ENCODE measurements at regions not wholly inside any gene's neighbourhood (a gene's known extent, or its start where the extent isn't known, plus 50 kb on each side); places are given as distances from the start of the nearest gene placed in this dataset.

DNA sequence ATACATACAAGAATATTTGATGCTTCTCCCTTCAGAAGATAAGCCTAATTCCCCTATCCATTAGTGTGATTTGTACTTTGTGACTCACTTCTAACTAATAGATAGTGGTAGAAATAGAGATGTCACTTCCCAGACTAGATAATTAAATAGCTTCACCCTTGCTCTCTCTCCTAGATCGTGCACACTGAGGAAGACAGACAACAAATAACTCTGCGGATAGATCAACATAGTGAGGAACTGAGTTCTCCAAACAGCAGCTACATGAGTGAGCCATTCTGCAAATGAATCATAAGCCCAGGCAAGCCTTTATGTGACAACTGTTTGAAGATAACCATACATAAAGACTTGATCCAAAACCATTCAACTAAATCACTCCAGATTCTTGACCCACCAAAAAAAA is 1083.4 kb upstream of the C9orf72 start:
- TF ChIP-seq EZH2 (IDR thresholded peaks at IDR 0.05; ENCODE audit: low read length) = no peak
- TF ChIP-seq, protein P1, sequence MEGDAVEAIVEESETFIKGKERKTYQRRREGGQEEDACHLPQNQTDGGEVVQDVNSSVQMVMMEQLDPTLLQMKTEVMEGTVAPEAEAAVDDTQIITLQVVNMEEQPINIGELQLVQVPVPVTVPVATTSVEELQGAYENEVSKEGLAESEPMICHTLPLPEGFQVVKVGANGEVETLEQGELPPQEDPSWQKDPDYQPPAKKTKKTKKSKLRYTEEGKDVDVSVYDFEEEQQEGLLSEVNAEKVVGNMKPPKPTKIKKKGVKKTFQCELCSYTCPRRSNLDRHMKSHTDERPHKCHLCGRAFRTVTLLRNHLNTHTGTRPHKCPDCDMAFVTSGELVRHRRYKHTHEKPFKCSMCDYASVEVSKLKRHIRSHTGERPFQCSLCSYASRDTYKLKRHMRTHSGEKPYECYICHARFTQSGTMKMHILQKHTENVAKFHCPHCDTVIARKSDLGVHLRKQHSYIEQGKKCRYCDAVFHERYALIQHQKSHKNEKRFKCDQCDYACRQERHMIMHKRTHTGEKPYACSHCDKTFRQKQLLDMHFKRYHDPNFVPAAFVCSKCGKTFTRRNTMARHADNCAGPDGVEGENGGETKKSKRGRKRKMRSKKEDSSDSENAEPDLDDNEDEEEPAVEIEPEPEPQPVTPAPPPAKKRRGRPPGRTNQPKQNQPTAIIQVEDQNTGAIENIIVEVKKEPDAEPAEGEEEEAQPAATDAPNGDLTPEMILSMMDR (optimal IDR thresholded peaks at IDR 0.05 in 1 of 3, IDR thresholded peaks at IDR 0.05 in 1 of 3, conservative IDR thresholded peaks at IDR 0.05 in 1 of 3; ENCODE audit: extremely low read depth in 1 of 3, insufficient read depth in 2 of 3, low read length in 3 of 3) = no peak
- no peaks in the 10 kb centered on the region for H3K9me3 ChIP-seq (ENCODE audit: control insufficient read depth, low read depth, low read length)
- no peaks in the 10 kb centered on the region for H3K79me2 ChIP-seq (ENCODE audit: control insufficient read depth, insufficient read depth, low read length)
- H3K36me3 ChIP-seq (ENCODE audit: control insufficient read depth in 2 of 2, extremely low read depth in 1 of 2, insufficient read depth in 2 of 2, low read length in 2 of 2) = no peaks in the 10 kb centered on the region
- H3K27ac ChIP-seq (ENCODE audit: control insufficient read depth, insufficient read depth, low read length) = no peak overlapping the region
- no peak overlapping the region for H2AFZ ChIP-seq (ENCODE audit: control insufficient read depth, low read length)
- dilution Hi-C loops (cut with MboI; ENCODE audit: extremely low pct_ligation_motif_present, low sequenced_read_pairs) = no loop called here
- H3K9ac ChIP-seq (ENCODE audit: control insufficient read depth, extremely low read depth, insufficient read depth, low read length) = no peak overlapping the region
- no peaks in the 10 kb centered on the region for H4K20me1 ChIP-seq (ENCODE audit: control insufficient read depth, extremely low read depth, insufficient read depth, low read length)
- H3K4me3 ChIP-seq (ENCODE audit: control insufficient read depth in 2 of 3, extremely low read depth in 1 of 3, insufficient read depth in 2 of 3, low read depth in 1 of 3, low read length in 3 of 3) = no peak overlapping the region
- FAIRE-seq (no peak), DNase-seq (ENCODE audit: low read depth, low spot score) (no peak)
- no peaks in the 10 kb centered on the region for H3K4me1 ChIP-seq (ENCODE audit: control insufficient read depth, extremely low read depth, insufficient read depth, low read length)
- no peak overlapping the region for H3K4me2 ChIP-seq (ENCODE audit: control insufficient read depth, extremely low read depth, insufficient read depth, low read depth, low read length)
- no peaks in the 10 kb centered on the region for H3K27me3 ChIP-seq (ENCODE audit: control insufficient read depth, extremely low read depth, insufficient read depth, low read length)
- H3K9me1 ChIP-seq (ENCODE audit: control insufficient read depth, extremely low read depth, insufficient read depth, low read length) = no peaks in the 10 kb centered on the region

DNA sequence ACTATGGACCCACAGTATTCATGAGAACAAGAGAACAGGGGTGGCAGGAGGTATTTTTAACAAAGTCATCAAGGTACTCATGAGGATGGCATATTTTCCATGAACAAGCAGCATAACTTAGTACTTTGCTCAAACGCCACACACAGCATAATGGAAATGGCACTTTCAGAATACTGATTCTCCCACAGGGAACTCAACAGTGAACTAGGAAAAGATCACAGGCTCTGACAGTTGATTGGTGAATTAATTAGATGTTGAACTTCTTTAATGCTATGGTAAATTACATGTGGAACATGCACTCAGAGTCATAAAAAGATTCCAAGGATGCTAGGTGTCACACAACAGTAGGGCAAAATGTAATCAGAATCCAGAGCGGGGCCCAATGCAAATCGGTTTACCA is 1088.6 kb upstream of the C9orf72 start:
- Histone ChIP-seq H2AFZ (ENCODE audit: control insufficient read depth, low read length) (no peak overlapping the region), H3K36me3 (ENCODE audit: control insufficient read depth in 2 of 2, extremely low read depth in 1 of 2, insufficient read depth in 2 of 2, low read length in 2 of 2) (no peaks in the 10 kb centered on the region), H3K4me3 (ENCODE audit: control insufficient read depth in 2 of 3, extremely low read depth in 1 of 3, insufficient read depth in 2 of 3, low read depth in 1 of 3, low read length in 3 of 3) (no peak overlapping the region), H3K9ac (ENCODE audit: control insufficient read depth, extremely low read depth, insufficient read depth, low read length) (no peak overlapping the region), H3K9me3 (ENCODE audit: control insufficient read depth, low read depth, low read length) (no peaks in the 10 kb centered on the region), H3K9me1 (ENCODE audit: control insufficient read depth, extremely low read depth, insufficient read depth, low read length) (no peaks in the 10 kb centered on the region), H3K79me2 (ENCODE audit: control insufficient read depth, insufficient read depth, low read length) (no peaks in the 10 kb centered on the region), H3K4me2 (ENCODE audit: control insufficient read depth, extremely low read depth, insufficient read depth, low read depth, low read length) (no peak overlapping the region), H3K4me1 (ENCODE audit: control insufficient read depth, extremely low read depth, insufficient read depth, low read length) (no peaks in the 10 kb centered on the region), H3K27ac (ENCODE audit: control insufficient read depth, insufficient read depth, low read length) (no peak overlapping the region), H3K27me3 (ENCODE audit: control insufficient read depth, extremely low read depth, insufficient read depth, low read length) (no peaks in the 10 kb centered on the region), H4K20me1 (ENCODE audit: control insufficient read depth, extremely low read depth, insufficient read depth, low read length) (no peaks in the 10 kb centered on the region)
- dilution Hi-C loops (cut with MboI; ENCODE audit: extremely low pct_ligation_motif_present, low sequenced_read_pairs) = no loop called here
- TF ChIP-seq EZH2 (IDR thresholded peaks at IDR 0.05; ENCODE audit: low read length) = no peak
- TF ChIP-seq, protein P1 (optimal IDR thresholded peaks at IDR 0.05 in 1 of 3, IDR thresholded peaks at IDR 0.05 in 1 of 3, conservative IDR thresholded peaks at IDR 0.05 in 1 of 3; ENCODE audit: extremely low read depth in 1 of 3, insufficient read depth in 2 of 3, low read length in 3 of 3) = no peak
- DNase-seq (ENCODE audit: low read depth, low spot score) (no peak), FAIRE-seq (no peak)

All from keratinocyte (primary cell).